Kasumi-1 (cell line): ENCODE measurements at regions not wholly inside any gene's neighbourhood (a gene's known extent, or its start where the extent isn't known, plus 50 kb on each side); places are given as distances from the start of the nearest gene placed in this dataset.

Experiments used
- DNase-seq, 2 experiments: peaks; one replicate each; lab custom pipeline; 2025; lab: John Stamatoyannopoulos, UW

GRCh38 chr1:198040880-198041279 lies 115.9 kb upstream of the NEK7 start:
- no peak for DNase-seq

- DNase-seq = no peak
Observed at GRCh38 chr1:198042168-198042567, 114.6 kb upstream of the NEK7 start.

DNA sequence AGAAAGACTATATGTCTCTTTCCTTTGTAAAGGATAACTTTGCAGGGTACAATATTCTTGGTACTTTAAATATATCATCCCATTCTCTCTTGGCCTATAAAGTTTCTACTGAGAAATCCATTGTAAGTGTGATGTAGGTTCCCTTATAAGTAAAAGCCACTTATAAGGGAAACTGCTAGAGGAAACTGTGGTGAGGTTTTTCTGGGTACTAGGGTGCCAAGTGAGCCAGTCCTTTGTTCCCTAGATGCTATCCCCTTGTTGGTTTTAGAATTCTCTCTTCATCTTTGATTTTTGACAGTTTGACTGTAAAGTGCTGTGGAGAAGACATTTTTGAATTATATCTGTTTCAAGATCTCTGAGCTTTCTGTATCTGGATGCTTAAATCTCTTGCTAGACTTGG lies 108.9 kb upstream of the NEK7 start:
- DNase-seq = peak; percentile 37 to 52

- peak; percentile 61 to 66 for DNase-seq
Observed at GRCh38 chr1:198054510-198054909, 102.3 kb upstream of the NEK7 start.

- DNase-seq = no peak
Observed at GRCh38 chr1:198056255-198056654, 100.5 kb upstream of the NEK7 start.

DNA sequence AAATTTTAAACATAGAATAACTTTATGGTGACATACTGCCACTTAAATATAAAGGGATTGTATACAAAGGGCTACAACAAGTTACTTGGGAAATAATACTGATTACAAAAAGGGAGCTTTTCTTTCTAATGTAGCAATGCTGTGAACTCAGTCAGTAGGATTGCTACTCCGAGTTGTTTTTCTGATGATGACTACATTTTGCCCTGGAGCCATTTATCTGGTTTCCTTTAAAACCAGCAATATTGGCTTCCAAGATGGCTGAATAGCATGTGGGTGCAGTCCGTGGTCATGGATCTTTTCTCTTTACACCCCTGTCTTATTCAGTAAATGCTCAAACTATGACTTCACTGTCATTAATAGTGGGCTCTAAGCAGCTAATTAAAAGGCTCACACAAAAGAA lies 92.6 kb upstream of the NEK7 start:
- DNase-seq = no peak

GRCh38 chr1:198068285-198068684 lies 88.5 kb upstream of the NEK7 start:
- DNase-seq = peak; percentile 50 to 55

- no peak for DNase-seq
Observed at GRCh38 chr1:198072177-198072576, 84.6 kb upstream of the NEK7 start.

DNA sequence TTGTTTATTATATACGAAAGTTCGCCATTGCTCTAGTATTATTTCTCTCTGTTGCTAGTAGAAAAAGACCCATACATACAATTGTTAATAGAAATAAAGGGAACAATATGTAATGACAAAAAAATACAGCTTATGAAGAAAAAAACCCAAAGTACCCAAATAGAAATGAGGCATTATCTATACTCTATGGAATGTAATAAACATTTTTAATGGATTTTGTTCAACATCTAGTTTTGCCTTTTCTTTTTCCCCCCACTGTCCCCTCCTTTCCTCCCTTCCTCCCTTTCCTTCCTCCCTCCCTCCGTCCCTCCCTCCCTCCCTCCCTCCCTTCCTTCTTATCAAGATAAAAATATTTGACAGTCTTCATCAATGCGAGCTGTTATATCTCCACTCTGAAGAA lies 81.5 kb upstream of the NEK7 start:
- no peak for DNase-seq

- peak; percentile 9 to 24 for DNase-seq
Observed at GRCh38 chr1:198079432-198079951, 77.3 kb upstream of the NEK7 start.

DNA sequence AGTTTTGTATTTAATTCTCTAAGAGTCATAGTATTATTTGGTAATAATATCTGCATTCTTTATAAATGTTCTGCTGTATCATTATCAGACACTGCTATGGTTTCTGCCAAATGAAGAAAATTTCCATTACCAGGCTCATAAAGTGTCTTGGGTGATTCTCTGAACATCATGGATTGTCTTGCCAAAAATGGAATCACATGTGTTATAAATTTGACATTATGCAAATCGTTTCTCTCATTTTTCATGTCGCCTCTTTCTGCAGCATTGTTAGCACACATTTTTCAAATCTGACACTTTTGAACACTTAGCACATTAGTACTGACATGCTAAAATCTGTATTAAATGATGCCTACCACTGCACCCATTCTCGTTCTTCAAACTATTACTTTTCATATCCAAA lies 74.2 kb upstream of the NEK7 start:
- no peak for DNase-seq

DNA sequence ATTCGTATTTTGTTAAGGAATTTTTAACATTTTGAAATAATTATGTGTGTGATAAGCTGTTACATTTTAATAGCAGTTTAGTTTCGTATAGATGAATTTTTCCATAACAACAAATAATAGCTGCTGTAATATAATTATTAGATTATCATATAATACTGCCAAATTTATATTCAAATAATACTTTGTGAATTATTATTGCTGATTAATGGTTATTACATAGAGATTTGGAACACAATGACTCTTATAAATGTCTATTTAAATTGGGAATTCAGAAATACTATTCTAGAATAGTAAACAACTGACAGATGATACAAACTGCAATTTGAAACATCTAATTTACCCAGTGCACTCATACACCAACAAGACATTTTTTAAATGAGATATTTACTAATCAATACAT lies 73.2 kb upstream of the NEK7 start:
- no peak for DNase-seq

GRCh38 chr1:198084241-198084908 lies 72.4 kb upstream of the NEK7 start:
- DNase-seq = no peak

DNA sequence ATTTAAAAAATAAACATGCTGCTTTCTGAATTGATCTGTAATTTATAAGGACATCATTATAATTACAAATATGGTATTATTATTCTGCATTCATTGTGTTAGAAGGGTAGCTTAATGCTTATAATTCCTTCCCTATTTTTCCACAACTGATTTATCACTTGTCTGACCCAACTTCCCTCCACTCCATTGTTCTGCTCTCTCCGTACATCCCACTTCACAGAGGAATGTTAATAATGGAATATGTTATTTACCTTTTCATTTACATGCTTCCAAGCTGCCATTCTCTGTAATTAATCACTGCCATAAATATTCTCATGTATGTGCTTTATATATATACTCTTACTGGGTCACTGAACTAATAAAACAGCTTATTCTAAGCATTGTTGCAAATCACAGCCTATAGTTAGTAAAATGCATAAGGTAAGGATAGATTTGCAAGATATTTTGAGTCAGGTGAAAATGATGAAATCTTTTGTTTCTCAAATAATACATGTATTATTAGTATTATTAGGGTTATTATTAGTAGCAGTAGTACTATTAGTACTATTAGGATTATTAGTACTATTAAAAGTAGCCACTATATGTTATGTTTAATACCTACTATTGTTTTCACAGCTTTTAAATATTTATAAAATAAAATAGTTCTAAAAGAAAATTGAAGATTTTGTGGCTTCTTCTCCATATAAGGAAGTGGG lies 70.6 kb upstream of the NEK7 start:
- no peak for DNase-seq

DNA sequence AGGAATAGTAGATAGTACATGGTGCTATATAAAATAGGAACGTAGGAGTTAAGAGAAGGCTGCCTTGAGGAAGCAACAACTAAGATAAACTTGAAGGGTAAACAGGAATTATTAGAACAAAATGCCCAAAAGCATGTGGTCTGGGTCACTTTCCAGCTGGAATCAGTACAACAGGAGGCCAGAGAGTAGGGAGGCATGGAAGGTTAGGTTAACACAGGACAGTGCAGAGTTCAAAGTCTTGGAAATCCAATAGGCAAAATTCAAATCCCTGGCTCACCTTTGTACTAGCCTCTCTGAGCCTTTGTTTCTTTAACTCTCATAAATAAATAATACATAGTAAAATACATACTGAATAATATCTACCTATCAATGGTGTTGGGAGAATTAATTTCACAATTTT lies 69.0 kb upstream of the NEK7 start:
- no peak for DNase-seq

- DNase-seq = peak; percentile 57 to 85
Observed at GRCh38 chr1:198088360-198089071, 68.3 kb upstream of the NEK7 start.

DNA sequence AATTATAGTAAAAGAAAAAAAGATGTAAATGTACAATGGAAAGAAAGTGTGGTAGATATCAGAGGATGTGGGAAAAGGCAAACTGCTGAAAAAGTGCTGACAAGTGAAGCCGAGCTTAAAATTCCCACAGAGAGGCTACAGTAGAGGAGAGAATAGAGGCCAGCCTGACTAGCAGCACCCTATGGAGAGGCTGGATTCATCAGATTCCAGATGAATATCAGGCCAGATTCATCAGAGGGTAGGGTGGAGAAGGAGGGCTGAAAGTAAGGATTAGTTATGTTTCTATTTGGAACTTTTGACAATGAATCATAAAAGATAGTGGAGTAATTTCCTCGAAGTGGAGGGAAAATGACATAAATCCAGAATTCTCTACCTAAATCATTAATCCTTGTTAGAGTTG lies 60.4 kb upstream of the NEK7 start:
- no peak for DNase-seq

DNA sequence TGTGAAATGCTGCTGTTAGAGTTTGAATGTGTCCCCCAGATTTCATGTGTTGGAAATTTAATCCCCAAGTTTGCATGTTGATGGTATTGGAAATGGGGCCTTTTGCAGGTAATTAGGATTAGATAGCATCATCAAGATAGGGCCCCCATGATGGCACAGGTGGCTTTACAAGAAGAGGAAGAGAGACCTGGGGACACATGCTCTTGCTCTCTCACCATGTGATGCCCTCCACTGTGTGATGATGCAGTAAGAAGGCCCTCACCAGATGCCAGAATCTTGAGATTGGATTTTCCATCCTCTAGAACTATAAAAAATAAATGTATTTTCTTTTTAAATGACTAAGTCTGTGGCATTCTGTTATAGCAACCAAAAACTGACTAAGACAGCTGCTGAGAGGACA lies 57.0 kb upstream of the NEK7 start:
- DNase-seq = no peak

GRCh38 chr1:198101716-198102453 lies 54.9 kb upstream of the NEK7 start:
- DNase-seq = no peak

- DNase-seq = peak in 1 of 2 experiments; percentile 18
Observed at GRCh38 chr1:198102454-198102827, 54.4 kb upstream of the NEK7 start.

DNA sequence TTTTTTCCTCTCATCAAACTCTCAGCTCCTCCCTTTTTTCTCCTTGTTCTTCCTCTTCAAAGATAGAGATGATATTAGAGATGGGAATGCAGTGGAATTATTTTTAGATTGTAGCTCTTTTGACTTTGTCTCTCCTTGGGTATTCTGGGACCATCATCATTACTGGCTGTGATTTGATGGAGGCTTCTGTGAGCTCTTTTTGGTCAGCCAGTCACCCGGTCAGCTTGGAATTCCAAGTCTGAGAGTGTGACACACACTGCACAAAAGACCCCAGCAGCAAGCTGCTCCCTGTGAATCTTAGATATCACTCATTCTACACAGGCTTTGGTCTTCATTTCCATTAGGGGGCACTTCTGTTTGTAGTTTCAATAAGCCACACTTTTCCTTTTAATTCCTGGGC lies 51.6 kb upstream of the NEK7 start:
- DNase-seq = no peak

DNA sequence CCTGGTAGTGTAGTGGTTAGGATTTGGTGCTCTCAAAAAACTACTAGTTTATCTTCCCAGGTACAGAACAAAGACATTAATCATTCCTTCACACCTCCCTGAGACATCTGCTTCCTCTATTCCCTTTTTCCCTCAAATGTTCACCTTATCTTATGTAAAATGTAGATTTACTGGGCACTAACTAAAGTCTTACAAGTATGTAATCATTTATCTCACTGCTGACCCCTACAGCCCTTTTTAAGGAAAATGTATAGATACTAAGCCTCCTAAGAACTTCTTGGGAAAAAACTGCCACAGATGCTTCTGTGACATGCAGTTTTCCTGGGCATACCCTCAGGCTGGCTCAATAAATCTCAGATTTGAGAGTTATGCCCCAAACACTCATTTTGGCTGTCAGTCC lies 50.8 kb upstream of the NEK7 start:
- peak; percentile 24 to 36 for DNase-seq
